Midbrain (tissue), 1 donor: ENCODE measurements at regions not wholly inside any gene's neighbourhood (a gene's known extent, or its start where the extent isn't known, plus 50 kb on each side); places are given as distances from the start of the nearest gene placed in this dataset.
"Not testable (repeated sequence)": the region's sequence is repeated elsewhere in the genome, so short reads cannot be mapped to it uniquely, and the experiment has no call there.

Experiments
- DNase-seq: peaks from one replicate; lab custom pipeline; 2025; lab: John Stamatoyannopoulos, UW

DNA sequence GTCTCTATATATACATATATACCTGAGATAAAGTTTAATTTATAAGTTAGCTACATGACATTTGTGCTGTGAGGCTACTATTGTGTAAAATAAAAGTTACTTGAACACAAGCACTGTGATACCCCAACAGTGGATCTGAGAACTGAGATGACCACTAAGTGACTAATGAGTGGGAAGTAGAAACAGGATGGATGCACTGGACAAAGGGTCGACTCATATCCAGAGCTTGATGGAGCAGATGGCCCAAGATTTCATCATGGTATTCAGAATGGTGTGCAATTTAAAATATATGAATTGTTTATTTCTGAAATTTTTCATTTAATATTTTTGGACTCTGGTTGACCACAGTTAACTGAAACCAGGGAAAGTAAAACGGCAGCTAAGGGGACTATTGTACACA is 908.6 kb upstream of the MDGA2 start:
- DNase-seq: no peak

DNA sequence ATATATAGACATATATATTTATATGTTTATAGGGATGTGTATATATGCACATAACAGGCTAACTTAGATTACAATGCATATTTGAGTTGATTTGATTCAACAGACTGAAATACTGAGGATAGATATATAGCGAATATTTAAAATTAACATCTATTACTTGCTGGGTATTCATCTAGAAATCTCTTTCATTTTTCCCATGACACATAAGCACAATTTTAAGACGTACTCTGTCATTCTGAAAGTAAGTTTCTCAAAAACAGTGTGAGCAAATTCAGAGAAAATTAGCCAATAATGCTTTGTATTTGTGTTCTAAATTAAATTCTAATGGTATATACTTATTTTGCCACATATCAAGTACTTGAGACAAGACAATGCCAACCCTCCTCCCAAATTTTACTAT is 907.5 kb upstream of the MDGA2 start:
- no peak for DNase-seq

DNA sequence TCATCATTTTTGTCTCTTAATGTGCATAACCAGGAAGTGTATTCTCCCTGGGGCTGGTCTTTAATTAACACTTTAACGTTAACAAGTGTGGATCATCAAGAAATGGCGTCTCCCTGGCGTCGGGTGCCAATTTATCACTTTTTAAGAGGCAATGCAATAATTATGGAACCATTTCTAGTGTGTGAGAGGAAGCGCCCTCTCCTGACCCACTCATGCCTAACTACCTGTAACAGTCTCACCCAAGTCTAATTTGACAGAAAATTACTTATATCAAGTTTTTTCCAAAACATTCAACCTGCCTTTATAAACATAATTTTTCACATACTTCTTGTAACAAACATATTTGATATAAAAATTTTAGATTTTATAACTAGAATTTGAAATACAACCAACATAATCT is 905.3 kb upstream of the MDGA2 start:
- no peak for DNase-seq

DNA sequence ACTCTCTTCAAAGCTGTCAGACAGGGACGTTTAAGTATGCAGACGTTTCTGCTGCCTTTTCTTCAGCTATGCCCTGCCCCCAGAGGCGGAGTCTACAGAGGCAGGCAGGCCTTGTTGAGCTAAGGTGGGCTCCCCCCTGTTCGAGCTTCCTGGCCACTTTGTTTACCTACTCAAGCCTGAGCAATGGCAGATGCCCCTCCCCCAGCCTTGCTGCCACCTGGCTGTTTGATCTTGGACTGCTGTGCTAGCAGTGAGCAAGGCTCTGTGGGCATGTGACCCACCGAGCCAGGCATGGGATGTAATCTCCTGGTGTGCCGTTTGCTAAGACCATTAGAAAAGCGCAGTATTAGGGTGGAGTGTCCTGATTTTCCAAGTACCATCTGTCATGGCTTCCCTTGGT is 900.4 kb upstream of the MDGA2 start:
- no peak for DNase-seq

DNA sequence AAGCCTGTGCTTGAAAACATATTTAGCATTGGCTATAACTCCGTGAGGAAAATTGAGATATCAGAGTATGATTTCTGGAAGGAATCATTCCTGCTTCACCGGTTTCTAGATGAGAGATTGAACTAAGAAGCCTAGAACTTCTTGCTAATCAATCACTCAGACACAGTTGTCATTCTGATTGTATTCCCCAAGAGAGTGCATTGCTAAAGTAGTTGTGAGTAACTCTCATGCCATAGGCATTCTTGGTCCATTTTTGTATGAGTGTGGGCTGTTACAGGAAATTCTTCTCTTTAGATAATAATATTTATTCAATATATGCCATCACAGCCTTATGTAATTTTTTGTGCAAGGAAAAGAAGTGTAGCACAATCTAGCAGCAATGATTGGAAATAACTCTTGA is 893.3 kb upstream of the MDGA2 start:
- no peak for DNase-seq

DNA sequence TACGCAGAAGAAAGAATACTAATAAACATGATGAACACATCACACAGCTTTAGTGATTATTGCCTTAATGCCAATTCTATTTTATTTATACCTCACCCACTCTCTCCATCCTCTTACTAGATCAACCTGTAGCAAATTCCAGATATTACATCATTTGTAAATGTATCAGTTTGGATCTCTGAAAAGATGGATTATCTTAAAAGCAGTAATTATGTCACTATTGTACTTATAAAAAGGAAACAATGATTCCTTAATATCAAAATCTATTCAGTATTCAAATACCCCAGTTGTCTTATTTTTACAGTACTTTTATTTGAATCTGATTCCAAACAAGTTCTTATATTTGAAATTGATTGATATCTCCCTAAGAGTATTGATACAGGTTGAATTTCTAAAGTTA is 892.8 kb upstream of the MDGA2 start:
- DNase-seq: no peak

DNA sequence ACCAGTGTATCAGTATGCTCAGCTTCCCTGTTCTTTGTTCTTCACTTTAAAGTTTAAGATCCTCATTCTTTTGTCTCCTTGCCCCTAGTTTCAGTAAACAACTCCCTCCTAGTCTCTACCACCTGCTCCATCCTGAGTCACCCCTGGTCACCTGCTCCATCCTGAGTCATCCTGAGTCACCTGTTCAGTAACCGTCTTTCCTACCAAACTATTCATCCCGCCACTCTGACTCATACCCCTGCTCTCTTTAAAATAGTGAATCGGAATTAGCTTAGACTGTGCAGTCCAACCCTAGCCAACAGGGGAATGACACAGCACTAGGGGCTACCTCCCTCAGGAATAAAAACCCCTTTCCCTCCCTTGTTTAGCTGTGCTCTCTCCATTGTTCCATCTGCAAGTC is 888.1 kb upstream of the MDGA2 start:
- DNase-seq: no peak

DNA sequence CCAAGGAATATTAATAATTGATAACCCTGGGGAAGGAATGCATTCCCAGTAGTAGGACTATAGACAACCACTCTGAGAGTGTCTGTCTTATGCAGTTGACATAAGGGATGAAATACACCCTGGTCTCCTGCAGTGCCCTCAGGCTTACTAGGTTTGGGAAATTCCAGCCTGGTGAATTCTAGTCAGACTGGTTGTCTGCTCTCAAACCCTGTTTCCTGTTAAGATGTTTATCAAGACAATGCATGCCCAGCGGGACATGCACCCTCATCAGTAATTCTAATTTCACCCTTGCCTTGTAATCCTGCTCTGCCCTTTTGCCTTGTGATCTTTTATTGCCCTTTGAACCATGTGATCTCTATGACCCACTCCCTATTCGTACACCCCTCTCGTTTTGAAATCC is 886.0 kb upstream of the MDGA2 start:
- DNase-seq: not testable (repeated sequence)

DNA sequence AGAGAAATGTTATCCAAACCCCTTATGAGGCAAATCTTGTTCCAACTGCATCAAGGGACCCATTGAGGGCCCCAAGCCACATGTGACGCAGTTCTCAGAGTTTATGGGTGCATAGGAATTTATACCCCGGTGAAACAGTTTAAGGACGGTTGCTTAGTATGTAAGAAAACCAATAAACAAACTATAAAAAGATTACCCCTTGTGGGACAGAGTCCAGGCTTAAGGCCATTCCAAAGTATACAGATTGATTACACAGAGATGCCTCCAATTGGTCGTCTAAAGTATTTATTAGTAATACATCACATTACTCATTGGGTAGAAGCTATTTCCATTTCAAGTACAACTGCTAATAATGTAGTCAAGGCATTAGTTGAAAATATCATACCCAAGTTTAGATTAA is 885.0 kb upstream of the MDGA2 start:
- DNase-seq: no peak

DNA sequence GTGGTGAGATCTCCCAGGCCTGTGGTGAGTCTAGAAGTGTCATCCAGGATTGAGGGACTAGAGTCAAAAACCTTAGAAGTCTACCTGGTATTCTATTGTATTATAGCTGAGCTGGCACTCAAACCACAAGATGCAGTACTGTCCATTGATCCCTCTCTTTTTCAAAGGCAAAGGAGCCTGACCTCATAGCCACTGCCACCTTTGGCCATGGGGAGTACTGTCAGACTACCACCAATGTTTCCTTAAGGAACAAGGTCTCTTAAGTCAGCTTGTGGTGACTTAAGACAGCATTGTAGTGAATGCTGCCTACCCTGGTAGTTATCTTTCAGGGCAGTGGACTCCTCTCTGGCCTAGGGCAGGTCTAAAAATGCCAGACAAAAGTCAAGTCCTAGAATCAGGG is 878.0 kb upstream of the MDGA2 start:
- no peak for DNase-seq

DNA sequence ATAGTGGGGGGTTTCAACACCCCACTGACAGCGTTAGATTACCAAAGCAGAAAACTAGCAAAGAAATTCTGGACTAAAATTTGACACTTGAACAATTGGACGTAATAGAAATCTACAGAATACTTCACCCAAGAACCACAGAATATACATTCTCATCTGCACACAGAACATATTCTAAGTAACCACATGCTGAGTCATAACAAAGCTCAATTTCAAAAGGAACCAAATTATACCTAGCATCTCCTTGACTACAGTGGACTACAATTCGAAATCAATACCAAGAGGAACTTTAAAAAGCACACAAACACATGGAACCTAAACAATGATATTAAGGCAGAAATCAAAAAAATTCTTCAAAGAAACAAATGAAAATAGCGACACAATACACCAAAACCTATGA is 871.6 kb upstream of the MDGA2 start:
- no peak for DNase-seq

DNA sequence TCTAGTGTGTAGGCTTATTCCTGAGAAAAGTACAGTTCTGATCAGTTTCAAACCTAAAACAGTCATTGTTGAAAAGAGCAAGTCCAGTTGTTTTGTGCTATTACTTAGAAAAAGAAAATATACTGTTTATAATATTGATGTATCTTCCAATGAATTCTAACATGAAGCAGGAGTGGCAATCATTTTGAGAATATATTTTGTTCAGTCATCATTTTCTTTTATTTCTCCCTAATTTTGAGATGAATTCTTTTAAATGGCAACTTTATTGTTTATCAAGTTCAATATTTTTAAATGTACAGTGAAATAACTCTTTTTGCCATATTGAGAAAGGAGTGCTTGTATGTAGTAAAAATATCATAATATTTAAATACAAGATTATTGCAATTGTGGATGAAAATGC is 862.2 kb upstream of the MDGA2 start:
- no peak for DNase-seq

DNA sequence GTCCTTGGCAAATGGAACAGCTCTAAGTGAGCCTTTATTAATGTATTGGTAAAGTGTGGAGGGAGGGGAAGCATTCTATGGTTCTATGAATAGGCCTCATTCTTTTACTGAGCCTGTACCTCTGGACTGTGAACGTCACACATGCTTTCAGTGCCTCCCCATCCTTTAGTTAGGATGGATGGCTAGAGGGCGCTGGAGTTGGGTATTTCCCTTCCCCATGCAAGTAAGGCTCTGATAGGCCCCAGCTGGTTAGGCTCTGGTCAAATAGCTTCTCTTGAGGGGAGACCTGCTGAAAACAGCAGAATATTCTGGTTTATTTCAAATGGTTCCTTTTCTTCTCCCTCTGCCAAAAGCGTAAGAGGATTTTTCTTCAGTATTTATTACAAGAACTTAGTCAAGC is 860.9 kb upstream of the MDGA2 start:
- DNase-seq: no peak

DNA sequence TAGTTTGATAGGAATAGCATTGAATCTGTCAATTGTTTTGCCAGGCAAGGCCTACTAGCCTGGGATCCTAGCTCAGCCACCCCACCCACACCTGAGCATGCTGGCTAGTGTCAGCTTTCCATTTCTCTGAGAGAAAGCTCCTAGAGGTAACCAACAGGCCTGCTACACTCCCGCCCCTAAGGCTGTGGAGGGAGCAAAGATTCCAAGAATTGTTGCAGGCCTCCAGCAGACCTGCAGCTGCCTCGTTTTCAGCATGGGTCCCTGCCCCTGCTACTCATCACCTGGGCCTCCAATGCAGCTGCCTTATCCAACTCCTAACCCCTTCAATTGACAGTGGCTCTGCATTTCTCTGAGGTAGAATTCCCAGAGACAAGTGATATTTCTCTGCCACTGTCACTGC is 852.4 kb upstream of the MDGA2 start:
- no peak for DNase-seq

DNA sequence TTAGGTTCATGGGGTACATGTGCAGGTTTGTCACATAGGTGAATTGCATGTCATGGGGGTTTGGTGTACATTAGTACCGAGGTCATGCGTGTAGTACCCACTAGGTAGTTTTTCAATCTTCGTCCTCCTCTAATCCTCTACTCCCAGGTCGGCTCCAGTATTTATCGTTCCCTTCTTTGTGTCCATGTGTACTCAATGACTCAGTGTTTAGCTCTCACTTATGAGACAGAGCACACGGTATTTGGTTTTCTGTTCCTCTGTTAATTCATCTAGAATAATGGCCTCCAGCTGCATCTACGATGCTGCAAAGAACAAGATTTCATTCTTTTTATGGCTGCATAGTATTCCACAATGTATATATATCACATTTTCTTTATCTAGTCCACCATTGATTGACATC is 850.9 kb upstream of the MDGA2 start:
- DNase-seq: no peak

DNA sequence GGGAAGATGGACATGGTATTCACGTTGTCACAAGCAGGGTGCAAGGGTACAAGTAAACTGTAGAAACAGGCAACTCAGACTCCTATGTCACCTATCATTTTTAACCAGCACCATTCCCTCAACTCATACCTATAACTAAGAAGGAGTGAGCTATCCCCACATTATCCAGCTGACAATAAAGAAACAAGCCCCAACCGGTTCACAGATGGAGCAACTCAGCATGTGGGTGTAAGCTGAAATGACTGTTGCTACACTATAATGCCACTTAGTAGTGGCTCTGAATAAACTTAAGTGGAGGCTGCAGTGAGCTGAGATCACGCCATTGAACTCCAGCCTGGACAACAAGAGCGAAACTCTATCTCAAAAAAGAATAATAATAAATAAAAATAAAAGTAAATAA is 829.5 kb upstream of the MDGA2 start:
- DNase-seq: no peak

DNA sequence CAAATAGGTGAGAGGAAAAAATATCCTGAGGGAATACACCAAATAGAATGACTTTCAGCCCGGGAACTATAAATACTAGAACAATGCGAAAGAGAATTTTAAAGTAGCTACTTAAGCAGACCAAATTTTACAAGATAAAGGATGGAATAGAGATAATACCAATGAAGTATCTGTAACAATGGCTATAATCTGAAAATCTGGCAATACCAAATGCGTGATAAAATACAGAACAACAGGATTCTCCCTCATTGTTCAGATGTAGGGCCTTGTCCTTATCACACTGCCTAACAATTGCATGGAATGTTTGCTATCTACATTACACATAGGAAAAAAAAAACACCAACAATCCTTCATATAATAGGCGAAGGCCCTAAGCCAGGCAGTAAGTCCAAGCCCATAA is 815.4 kb upstream of the MDGA2 start:
- no peak for DNase-seq

DNA sequence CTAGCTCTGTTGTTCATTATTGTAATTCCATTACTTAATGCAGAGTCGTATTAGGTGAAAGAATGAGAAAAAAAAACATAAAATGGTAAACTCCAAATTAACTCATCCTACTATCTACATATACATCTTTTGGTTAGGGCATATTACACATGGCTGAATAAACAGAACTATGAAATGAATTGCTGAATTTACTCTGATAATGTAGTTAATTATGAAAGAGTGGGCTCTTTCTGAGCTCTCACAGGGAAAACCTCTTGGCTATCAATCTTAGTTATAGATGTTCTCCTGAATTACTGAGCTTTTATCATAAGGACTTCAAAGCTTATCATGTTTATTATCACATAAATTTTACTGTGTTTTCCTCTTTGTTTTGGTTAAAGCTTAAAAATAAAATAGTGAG is 798.5 kb upstream of the MDGA2 start:
- DNase-seq: no peak

DNA sequence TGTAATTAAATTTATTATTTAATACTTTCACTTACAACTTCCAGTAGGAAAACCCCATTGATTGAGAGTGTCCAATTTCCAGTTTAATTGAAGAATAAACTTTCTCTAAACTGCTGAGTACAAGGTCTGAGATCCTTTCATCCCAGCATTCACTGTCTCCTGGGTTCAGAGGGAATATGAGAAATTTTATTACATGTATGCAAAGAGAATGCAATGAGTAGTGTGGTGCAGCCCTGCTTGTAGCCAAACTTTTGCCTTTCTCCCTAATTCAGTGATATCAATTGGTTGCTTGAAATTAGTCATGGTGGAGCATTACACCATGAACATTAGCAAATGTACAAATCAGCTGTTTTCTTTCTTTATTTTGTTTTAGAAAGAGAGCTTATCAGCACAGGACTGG is 780.6 kb upstream of the MDGA2 start:
- DNase-seq: no peak

DNA sequence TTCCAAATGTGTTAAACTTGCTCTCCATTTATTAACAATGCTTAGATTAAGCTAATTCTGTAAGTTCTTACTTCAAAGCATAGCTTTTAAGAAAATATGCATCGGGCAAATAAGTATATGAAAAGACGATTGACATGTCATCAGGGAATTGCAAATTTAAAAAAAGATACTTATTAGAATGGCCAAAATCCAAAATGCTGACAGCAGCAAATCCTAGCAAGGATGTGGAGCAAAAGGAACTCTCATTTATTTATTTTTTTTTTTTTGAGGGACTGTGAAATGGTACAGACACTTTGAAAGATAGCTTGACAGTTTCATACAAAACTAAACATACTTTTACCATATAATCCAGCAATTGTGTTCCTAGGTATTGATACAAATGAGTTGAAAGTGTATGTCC is 779.5 kb upstream of the MDGA2 start:
- DNase-seq: no peak

DNA sequence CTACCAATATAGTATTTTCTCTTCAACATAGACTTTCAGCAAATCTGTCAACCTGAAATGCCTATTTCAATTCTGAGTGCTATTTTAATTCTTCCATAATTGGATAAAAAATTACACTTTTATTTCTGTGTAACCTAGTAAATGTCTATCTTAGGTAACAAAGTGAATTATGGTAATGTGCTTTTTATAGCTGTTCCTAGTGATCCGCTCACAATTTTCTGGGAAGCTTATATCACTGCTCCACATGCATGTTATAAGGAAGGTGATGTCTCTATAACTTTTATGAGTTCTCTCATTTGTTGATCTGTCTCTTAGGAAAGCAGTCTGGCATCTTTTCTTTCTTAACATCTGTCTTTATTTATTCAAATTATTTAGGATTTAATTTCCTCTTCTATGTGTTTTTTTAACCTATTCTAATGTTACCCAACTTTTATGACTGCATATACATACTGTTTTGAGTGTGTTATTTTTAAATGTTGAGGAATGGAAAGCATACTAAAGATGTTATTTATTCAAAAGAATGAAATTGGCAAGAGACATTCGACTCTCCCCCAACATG is 777.1 kb upstream of the MDGA2 start:
- DNase-seq: no peak

DNA sequence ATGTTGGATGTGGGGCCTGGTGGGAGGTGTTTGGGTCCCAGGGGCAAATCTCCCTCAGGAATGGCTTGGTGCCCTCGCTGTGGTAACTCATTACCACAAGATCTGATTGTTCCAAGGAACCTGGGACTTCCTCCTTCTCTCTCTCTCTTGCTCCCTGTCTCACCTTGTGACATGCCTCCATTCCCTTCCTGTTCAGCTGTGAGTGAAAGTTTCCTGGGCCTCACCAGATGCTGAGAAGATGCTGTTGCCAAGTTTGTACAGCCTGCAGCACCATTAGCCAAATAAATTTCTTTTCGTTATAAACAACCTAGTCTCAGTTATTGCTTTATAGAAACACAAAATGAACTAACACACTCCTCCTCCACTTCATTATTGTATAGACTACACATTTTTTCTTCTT is 759.8 kb upstream of the MDGA2 start:
- DNase-seq: no peak

DNA sequence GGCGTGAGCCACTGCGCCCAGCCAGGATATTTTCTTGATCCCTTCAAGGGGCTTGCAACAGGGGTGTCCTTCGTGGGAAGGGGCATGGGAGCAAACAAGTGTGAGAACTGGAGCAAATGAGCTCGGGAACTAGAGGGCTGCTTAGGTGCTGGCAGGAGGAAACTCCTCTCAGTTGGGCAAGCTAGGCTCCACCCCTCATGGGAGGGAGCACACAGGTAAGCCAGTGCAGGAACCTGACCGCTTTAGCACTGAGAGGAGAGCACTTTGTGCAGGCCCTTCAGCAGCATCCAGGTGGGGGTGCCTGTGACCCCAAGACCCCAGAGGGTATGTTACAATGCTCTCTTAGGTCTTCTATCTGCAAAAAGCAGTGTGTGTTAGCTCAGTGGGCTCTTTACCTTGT is 755.4 kb upstream of the MDGA2 start:
- no peak for DNase-seq

DNA sequence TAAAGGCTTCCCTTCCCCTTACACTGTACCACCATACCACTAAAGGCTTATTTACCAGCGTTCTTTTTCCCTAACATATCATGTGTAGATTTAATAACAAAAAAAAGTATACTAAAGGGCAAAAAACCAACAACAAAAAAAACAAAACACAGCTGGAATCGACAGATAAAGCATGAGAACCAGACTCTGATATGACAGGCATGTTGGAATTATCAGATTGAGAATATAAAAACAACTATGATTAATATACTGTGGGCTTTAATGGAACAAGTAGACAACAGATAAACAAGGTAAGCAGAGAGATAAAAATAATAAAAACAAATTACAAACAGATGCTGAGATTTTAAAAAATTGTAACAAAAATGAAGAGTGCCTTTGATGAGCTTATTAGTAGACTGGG is 754.1 kb upstream of the MDGA2 start:
- DNase-seq: no peak
